Colonic mucosa (tissue), 4 donors: ENCODE measurements at regions not wholly inside any gene's neighbourhood (a gene's known extent, or its start where the extent isn't known, plus 50 kb on each side); places are given as distances from the start of the nearest gene placed in this dataset.

Experiments used
- DNase-seq: peaks from one replicate; pipeline ENCODE4 v3.0.0-alpha.2; 2020
- H3K27ac ChIP-seq: fragments of 200-600 bp; one replicate; pipeline ENCODE4 v1.8.0; 2021
- H3K27me3 ChIP-seq: fragments of 200-600 bp; one replicate; pipeline ENCODE4 v1.8.0; 2021
- H3K36me3 ChIP-seq: fragments of 200-600 bp; one replicate; pipeline ENCODE4 v1.8.0; 2021
- H3K4me1 ChIP-seq: fragments of 200-600 bp; one replicate; pipeline ENCODE4 v1.8.0; 2021; ENCODE audit warnings: mild to moderate bottlenecking
- H3K4me3 ChIP-seq: fragments of 200-600 bp; one replicate; pipeline ENCODE4 v1.8.0; 2021
- H3K9ac ChIP-seq, 2 donors: one replicate each; pipeline ENCODE4 v1.7.0; 2013; ENCODE audit warnings: control low read depth in 2 of 2, low read depth in 2 of 2, low read length in 2 of 2
- H3K9me3 ChIP-seq: fragments of 200-600 bp; one replicate; pipeline ENCODE4 v1.8.0; 2021
- CTCF ChIP-seq: fragments of 200-600 bp; IDR thresholded peaks from one replicate; pipeline ENCODE4 v1.8.0; 2022; ENCODE audit warnings: antibody characterized with exemption, mild to moderate bottlenecking
- intact Hi-C: fragments of 100-400 bp; cut with DNase I; formaldehyde crosslinking; loops from one replicate; pipeline ENCODE4 v1.14.1; 2022
- donor health status: healthy.
- donor health status: DM: no; HTN: no; CAD: no.
- donor health status: DM: no; HTN: no; CAD: no.

DNA sequence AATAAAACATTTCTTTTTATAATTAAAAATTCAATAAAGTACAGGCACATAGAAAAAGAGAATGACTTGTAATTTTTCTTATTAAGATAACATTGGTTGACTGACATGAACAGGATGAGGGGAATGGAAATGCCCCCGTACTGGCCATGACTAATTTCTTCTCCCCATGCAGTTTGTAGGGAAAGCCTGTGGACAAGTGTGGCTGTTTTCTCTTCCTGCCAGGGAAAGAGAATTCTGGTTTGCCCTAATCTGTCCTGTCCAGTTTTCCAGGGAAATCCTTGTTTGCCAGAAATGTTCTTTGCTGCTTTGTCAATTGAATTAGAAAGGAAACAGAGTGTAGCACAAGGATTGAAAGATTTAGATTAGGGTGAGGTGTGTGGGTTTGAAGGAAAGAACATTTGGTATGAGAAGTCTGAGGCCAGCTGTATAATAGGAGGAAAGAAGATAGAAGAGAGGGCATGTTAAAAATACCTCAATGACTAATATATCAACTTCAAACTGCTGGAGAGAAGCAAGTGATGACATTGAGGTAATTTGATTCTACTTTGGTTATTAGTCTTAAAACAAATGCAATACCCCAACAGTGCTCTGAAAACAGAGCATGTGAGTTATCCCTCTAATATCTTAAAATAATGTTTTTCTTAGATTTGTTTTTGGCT, 593.9 kb upstream of the ZNF804A start:
- Histone ChIP-seq H3K27ac (no peak overlapping the region), H3K27me3 (no peaks in the 10 kb centered on the region), H3K9ac (no peak overlapping the region), H3K4me3 (no peak overlapping the region), H3K4me1 (no peaks in the 10 kb centered on the region), H3K36me3 (no peaks in the 10 kb centered on the region), H3K9me3 (no peaks in the 10 kb centered on the region)
- intact Hi-C loops = no loop called here
- TF ChIP-seq CTCF = no peak
- no peak for DNase-seq

DNA sequence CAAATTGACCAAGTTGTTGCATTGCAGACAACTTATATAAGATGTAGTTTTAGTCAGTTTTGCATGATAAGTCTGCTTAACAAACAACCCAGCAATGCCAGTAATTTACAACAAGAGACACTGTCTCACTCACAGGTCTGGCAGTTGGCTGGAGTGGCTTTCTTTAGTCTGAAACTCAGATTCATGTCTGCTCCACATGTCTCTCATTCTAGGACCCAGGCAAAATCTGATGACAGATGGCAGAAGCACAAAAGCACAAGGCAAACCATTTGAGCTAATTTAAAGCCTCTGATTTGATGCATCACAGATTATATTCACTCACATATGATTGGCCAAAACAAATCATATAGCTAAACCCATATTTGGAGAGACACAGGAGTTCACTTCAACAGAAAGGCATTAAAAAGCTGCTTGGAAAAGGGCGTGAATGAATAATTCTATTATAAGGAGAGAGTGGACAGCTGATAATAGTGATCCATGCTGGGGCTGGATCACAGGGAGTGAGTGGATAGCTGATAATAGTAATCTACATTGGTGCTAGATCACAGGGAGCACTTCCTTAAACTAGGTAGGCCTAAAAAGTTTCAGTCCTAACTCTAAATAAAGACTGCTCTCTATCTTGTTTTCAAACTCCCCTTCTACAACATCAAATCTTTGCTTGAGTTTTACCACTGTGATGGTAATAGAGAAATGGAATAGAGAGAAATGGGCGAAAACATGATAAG, 593.2 kb upstream of the ZNF804A start:
- Histone ChIP-seq H3K27ac (no peak overlapping the region), H3K4me3 (no peak overlapping the region), H3K36me3 (no peaks in the 10 kb centered on the region), H3K9ac (no peak overlapping the region), H3K27me3 (no peaks in the 10 kb centered on the region), H3K9me3 (no peaks in the 10 kb centered on the region), H3K4me1 (no peaks in the 10 kb centered on the region)
- DNase-seq = no peak
- no peak for TF ChIP-seq CTCF
- intact Hi-C loops = no loop called here

DNA sequence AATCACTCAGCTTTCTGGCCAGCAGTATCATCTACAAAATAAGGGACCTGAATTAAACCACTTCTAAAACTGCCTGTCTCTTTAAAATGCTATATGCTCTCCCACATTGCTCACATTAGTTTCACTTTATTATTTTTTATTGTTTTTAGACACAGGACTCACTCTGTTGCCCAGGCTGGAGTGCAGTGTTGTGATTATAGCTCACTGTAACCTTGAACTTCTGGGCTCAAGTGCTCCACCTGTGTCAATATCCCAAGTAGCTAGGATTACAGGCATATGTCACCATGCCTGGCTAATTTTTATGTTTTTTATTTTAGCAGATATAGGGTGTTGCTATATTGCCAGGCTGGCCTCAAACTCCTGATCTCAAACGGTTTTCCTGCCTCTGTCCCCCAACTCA, 591.3 kb upstream of the ZNF804A start:
- no peak overlapping the region for H3K9ac ChIP-seq
- H3K27me3 ChIP-seq = no peaks in the 10 kb centered on the region
- H3K9me3 ChIP-seq = no peaks in the 10 kb centered on the region
- intact Hi-C loops = no loop called here
- no peak for TF ChIP-seq CTCF
- no peaks in the 10 kb centered on the region for H3K4me1 ChIP-seq
- H3K36me3 ChIP-seq = no peaks in the 10 kb centered on the region
- DNase-seq = peak; percentile 49
- H3K27ac ChIP-seq = peak overlapping the region; percentile 46
- H3K4me3 ChIP-seq = no peak overlapping the region

- DNase-seq = no peak
- intact Hi-C loops = no loop called here
- no peak for TF ChIP-seq CTCF
Observed at GRCh38 chr2:184026961-184027360, 571.4 kb upstream of the ZNF804A start.

DNA sequence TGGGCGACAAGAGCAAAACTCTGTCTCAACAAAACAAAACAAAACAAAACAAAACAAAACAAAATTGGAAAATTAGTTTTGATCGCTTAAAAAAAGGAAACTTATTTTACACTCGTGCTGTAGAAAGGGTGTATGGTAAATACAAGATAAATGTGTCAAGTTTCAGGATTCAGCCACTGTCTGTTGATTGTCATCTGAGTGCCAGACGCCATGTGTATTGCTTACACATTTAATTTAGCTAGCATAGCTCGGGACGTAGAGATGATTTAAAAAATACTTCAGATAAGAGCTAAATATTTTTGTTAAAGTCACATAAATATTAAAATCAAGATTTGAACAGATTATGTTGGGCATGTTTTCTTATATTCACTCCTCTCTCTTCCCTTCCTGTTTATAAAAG, 568.1 kb upstream of the ZNF804A start:
- DNase-seq = no peak

More at GRCh38 chr2:184026961-184027360, 571.4 kb upstream of the ZNF804A start:
- Histone ChIP-seq H3K27ac (no peak overlapping the region), H3K36me3 (no peaks in the 10 kb centered on the region), H3K27me3 (no peaks in the 10 kb centered on the region), H3K9me3 (no peaks in the 10 kb centered on the region), H3K9ac (no peak overlapping the region), H3K4me1 (no peaks in the 10 kb centered on the region), H3K4me3 (no peak overlapping the region)

More for the DNA sequence above, 568.1 kb upstream of the ZNF804A start:
- no peak overlapping the region for H3K4me3 ChIP-seq
- H3K27me3 ChIP-seq = no peaks in the 10 kb centered on the region
- no peak overlapping the region for H3K27ac ChIP-seq
- no peaks in the 10 kb centered on the region for H3K36me3 ChIP-seq
- H3K4me1 ChIP-seq = no peaks in the 10 kb centered on the region
- TF ChIP-seq CTCF = no peak
- intact Hi-C loops = no loop called here
- H3K9me3 ChIP-seq = no peaks in the 10 kb centered on the region
- H3K9ac ChIP-seq = no peak overlapping the region
